Endothelial cell of umbilical vein (primary cell): ENCODE measurements at regions not wholly inside any gene's neighbourhood (a gene's known extent, or its start where the extent isn't known, plus 50 kb on each side); places are given as distances from the start of the nearest gene placed in this dataset.

Experiments
- BruUV-seq: library from RNA; stranded (reverse); fragments of 400-500 nt; replicated peaks from 2 replicates; lab custom pipeline; 2021; lab: Mats Ljungman, UMichigan
- CTCF ChIA-PET: fragments of 300-600, 350-600 bp; sonication (Branson Sonifier 250); formaldehyde crosslinking; loops from one replicate; lab custom pipeline; 2021; ENCODE audit warnings: antibody characterized with exemption, inconsistent platforms; lab: Charles Lee
- POLR2A ChIA-PET: fragments of 300-600, 350-600 bp; sonication (Branson Sonifier 250); formaldehyde crosslinking; loops from one replicate; lab custom pipeline; 2021; ENCODE audit warnings: antibody characterized with exemption, inconsistent platforms; lab: Charles Lee
- DNase-seq: peaks from one replicate; pipeline ENCODE4 v3.0.0-alpha.2; 2011; ENCODE audit warnings: low read depth, low spot score
- FAIRE-seq: peaks from 2 replicates; lab custom pipeline; 2011; peaks lifted over from hg19 to GRCh38; lab: Jason Lieb, UNC
- H2AFZ ChIP-seq: 2 replicates; pipeline ENCODE4 v1.6.0; 2012; ENCODE audit warnings: low read depth, low read length, control low read depth, inconsistent platforms
- H3K27ac ChIP-seq: 2 replicates; pipeline ENCODE4 v1.5.1; 2011; ENCODE audit warnings: low read depth, mild to moderate bottlenecking, control low read depth, low read length, moderate library complexity; ENCODE audit not compliant: insufficient read depth
- H3K27me3 ChIP-seq, 2 experiments: 2 replicates each; pipeline versions ENCODE4 v1.6.0 to v1.6.1; 2011; ENCODE audit warnings: low read length in 2 of 2, mixed read lengths in 1 of 2; ENCODE audit not compliant: control insufficient read depth in 2 of 2, insufficient read depth in 2 of 2
- H3K36me3 ChIP-seq, 2 experiments: 2 replicates in 1 of 2; 3 replicates in 1 of 2; pipeline ENCODE4 v1.5.1; 2011; ENCODE audit warnings: low read length in 2 of 2, mild to moderate bottlenecking in 1 of 2, moderate library complexity in 1 of 2; ENCODE audit not compliant: control insufficient read depth in 2 of 2, insufficient read depth in 2 of 2; ENCODE audit errors: extremely low read depth in 1 of 2
- H3K4me1 ChIP-seq: 3 replicates; pipeline ENCODE4 v1.5.1; 2011; ENCODE audit warnings: mild to moderate bottlenecking, low read length; ENCODE audit not compliant: control insufficient read depth, insufficient read depth; ENCODE audit errors: extremely low read depth
- H3K4me2 ChIP-seq: 2 replicates; pipeline ENCODE4 v1.6.1; 2011; ENCODE audit warnings: low read length, control low read depth, mixed read lengths; ENCODE audit not compliant: insufficient read depth
- H3K4me3 ChIP-seq, 3 experiments: fragments of 200-600 bp in 1 of 3; sonication (generic), shearing (Covaris generic) in 1 of 3; replicated peaks in 1 of 3; 2 replicates each; pipeline ENCODE4 v1.5.1; 2011 to 2016; ENCODE audit warnings: control low read depth in 3 of 3, low read length in 3 of 3, mild to moderate bottlenecking in 2 of 3, inconsistent platforms in 1 of 3, low read depth in 1 of 3, moderate library complexity in 1 of 3; ENCODE audit not compliant: insufficient read depth in 1 of 3
- H3K79me2 ChIP-seq: 2 replicates; pipeline ENCODE4 v1.6.0; 2012; ENCODE audit warnings: low read length, inconsistent platforms; ENCODE audit not compliant: control insufficient read depth, insufficient read depth
- H3K9ac ChIP-seq: replicated peaks from 2 replicates; pipeline ENCODE3; 2011; ENCODE audit warnings: low read length, control low read depth; ENCODE audit not compliant: insufficient read depth; ENCODE audit errors: extremely low read depth
- H3K9me1 ChIP-seq: replicated peaks from 3 replicates; pipeline ENCODE4 v1.6.0; 2011; ENCODE audit warnings: mild to moderate bottlenecking, low read length; ENCODE audit not compliant: control insufficient read depth, insufficient read depth; ENCODE audit errors: extremely low read depth
- H3K9me3 ChIP-seq: replicated peaks from 2 replicates; pipeline ENCODE4 v1.5.1; 2012; ENCODE audit warnings: low read length, inconsistent platforms; ENCODE audit not compliant: control insufficient read depth, insufficient read depth
- H4K20me1 ChIP-seq: replicated peaks from 2 replicates; pipeline ENCODE3; 2011; ENCODE audit warnings: mild to moderate bottlenecking, low read length; ENCODE audit not compliant: control insufficient read depth, insufficient read depth; ENCODE audit errors: extremely low read depth
- EZH2 ChIP-seq: IDR thresholded peaks from 2 replicates; pipeline ENCODE4 v1.6.1; 2012; ENCODE audit warnings: borderline replicate concordance, low read depth, mild to moderate bottlenecking, moderate library complexity, low read length, inconsistent platforms; ENCODE audit not compliant: severe bottlenecking
- FOS ChIP-seq: IDR thresholded peaks from 2 replicates; pipeline ENCODE4 v1.6.1; 2011; ENCODE audit warnings: mild to moderate bottlenecking, low read length, moderate library complexity, borderline replicate concordance; ENCODE audit not compliant: insufficient read depth
- GATA2 ChIP-seq: IDR thresholded peaks from 2 replicates; pipeline ENCODE4 v1.7.0; 2011; ENCODE audit warnings: low read depth, mild to moderate bottlenecking, moderate library complexity, mixed read lengths, low read length; ENCODE audit not compliant: insufficient read length, insufficient read depth
- JUN ChIP-seq: IDR thresholded peaks from 2 replicates; pipeline ENCODE4 v1.6.1; 2011; ENCODE audit warnings: borderline replicate concordance, low read depth; ENCODE audit not compliant: insufficient read length, insufficient read depth
- MYC ChIP-seq: IDR thresholded peaks from one replicate; pipeline ENCODE4 v1.6.1; 2011; ENCODE audit warnings: mild to moderate bottlenecking, low read depth, low read length
- POLR2A ChIP-seq: IDR thresholded peaks from 2 replicates; pipeline ENCODE4 v1.6.1; 2012; ENCODE audit warnings: low read depth, mild to moderate bottlenecking, control low read depth, low read length
- POLR2AphosphoS5 ChIP-seq: IDR thresholded peaks from 2 replicates; pipeline ENCODE4 v1.6.1; 2012; ENCODE audit warnings: low read depth, mild to moderate bottlenecking, control low read depth, low read length, moderate library complexity; ENCODE audit not compliant: insufficient read depth
- dilution Hi-C: fragments of 300-500 bp; cut with MboI; formaldehyde crosslinking; loops from one replicate; pipeline ENCODE4 v1.15.0; 2019; ENCODE audit warnings: low sequenced_read_pairs; ENCODE audit not compliant: extremely low pct_ligation_motif_present
- intact Hi-C: fragments of 100-400 bp; cut with micrococcal nuclease; formaldehyde crosslinking; loops from one replicate; pipeline ENCODE4 v1.10.0; 2022
- TF ChIP-seq, protein P1 (sequence below): IDR thresholded peaks from 2 replicates; pipeline ENCODE4 v1.6.1; 2011; ENCODE audit not compliant: insufficient read depth, insufficient read length
- TF ChIP-seq, protein P2 (sequence below), 2 donors: IDR thresholded peaks; 1 replicate in 1 of 2; 2 replicates in 1 of 2; pipeline ENCODE4 v1.5.1; 2011; ENCODE audit warnings: low read length in 2 of 2, mild to moderate bottlenecking in 2 of 2, moderate library complexity in 2 of 2, control low read depth in 1 of 2, inconsistent platforms in 1 of 2, low read depth in 1 of 2; ENCODE audit not compliant: insufficient read depth in 1 of 2; ENCODE audit errors: extremely low read depth in 1 of 2

DNA sequence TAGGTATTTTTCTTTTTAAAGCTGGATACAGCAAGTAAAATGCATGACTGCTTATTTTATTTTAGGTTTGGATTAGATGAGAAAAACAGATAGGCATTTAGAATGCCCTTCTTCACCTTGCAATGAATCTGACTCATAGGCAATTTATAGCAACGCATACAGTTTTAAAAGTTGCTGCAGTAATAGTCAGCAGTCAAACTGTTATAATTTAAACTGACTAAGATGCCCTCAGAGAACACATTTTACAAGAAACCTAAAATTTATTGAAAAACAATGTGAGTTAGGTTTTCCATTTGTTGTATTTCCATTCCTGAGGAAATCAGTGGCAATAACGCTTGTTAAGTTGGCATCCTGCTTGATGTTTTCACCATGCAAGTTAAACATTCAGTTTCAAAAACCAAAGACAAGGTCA, 1128.2 kb upstream of the PCDH9 start:
- FAIRE-seq (no peak), DNase-seq (no peak)
- H3K9me3 ChIP-seq, result no peaks in the 10 kb centered on the region
- no peak overlapping the region for H3K27ac ChIP-seq
- TF ChIP-seq POLR2AphosphoS5, result no peak
- no peak for TF ChIP-seq EZH2
- TF ChIP-seq POLR2A, result no peak
- TF ChIP-seq, protein P1, sequence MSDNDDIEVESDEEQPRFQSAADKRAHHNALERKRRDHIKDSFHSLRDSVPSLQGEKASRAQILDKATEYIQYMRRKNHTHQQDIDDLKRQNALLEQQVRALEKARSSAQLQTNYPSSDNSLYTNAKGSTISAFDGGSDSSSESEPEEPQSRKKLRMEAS, result no peak
- no peak for TF ChIP-seq JUN
- no peak for TF ChIP-seq GATA2
- TF ChIP-seq, protein P2, sequence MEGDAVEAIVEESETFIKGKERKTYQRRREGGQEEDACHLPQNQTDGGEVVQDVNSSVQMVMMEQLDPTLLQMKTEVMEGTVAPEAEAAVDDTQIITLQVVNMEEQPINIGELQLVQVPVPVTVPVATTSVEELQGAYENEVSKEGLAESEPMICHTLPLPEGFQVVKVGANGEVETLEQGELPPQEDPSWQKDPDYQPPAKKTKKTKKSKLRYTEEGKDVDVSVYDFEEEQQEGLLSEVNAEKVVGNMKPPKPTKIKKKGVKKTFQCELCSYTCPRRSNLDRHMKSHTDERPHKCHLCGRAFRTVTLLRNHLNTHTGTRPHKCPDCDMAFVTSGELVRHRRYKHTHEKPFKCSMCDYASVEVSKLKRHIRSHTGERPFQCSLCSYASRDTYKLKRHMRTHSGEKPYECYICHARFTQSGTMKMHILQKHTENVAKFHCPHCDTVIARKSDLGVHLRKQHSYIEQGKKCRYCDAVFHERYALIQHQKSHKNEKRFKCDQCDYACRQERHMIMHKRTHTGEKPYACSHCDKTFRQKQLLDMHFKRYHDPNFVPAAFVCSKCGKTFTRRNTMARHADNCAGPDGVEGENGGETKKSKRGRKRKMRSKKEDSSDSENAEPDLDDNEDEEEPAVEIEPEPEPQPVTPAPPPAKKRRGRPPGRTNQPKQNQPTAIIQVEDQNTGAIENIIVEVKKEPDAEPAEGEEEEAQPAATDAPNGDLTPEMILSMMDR (IDR thresholded peaks at IDR 0.05; ENCODE audit: extremely low read depth in 1 of 2, insufficient read depth in 1 of 2, low read depth in 1 of 2, low read length in 2 of 2), result no peak
- H4K20me1 ChIP-seq, result no peaks in the 10 kb centered on the region
- no peak overlapping the region for H3K4me2 ChIP-seq
- no peak overlapping the region for H2AFZ ChIP-seq
- H3K27me3 ChIP-seq, result no peaks in the 10 kb centered on the region
- no peaks in the 10 kb centered on the region for H3K9me1 ChIP-seq
- ChIA-PET CTCF (no interaction called here), POLR2A (no interaction called here)
- no peaks in the 10 kb centered on the region for H3K36me3 ChIP-seq
- no peaks in the 10 kb centered on the region for H3K79me2 ChIP-seq
- H3K9ac ChIP-seq, result no peak overlapping the region
- dilution Hi-C loops (no loop called here), intact Hi-C loops (no loop called here)
- H3K4me3 ChIP-seq, result no peak overlapping the region
- no peaks in the 10 kb centered on the region for H3K4me1 ChIP-seq
- no TSS peak for BruUV-seq

DNA sequence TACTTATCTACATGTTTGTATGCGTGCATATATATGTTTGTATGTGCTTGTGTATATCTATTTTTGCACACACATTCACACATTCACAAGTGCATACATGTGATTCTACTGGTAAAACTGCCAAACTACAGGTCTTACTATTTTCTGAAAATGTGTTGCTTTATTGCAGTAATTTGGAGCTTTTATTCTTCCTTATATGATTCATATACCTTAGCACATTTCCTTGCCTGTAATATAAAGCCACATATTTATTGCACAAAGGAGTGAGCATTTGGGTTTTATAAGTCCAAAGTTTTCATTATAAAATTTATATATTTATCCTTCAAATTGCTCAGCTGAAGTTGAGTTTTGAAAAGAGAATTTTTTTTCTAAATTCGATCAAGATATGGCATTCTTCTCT, 1120.4 kb upstream of the PCDH9 start:
- Histone ChIP-seq H3K9ac (no peak overlapping the region), H3K36me3 (no peaks in the 10 kb centered on the region), H3K79me2 (no peaks in the 10 kb centered on the region), H3K27me3 (no peaks in the 10 kb centered on the region), H3K4me2 (no peak overlapping the region), H3K27ac (no peak overlapping the region), H3K4me3 (no peak overlapping the region), H4K20me1 (no peaks in the 10 kb centered on the region), H3K9me1 (no peaks in the 10 kb centered on the region), H3K4me1 (no peaks in the 10 kb centered on the region), H3K9me3 (no peaks in the 10 kb centered on the region), H2AFZ (no peak overlapping the region)
- no peak for TF ChIP-seq MYC
- TF ChIP-seq EZH2, result no peak
- no peak for TF ChIP-seq JUN
- no peak for TF ChIP-seq POLR2AphosphoS5
- TF ChIP-seq GATA2, result no peak
- no peak for TF ChIP-seq FOS
- TF ChIP-seq, protein P2 (IDR thresholded peaks at IDR 0.05; ENCODE audit: extremely low read depth in 1 of 2, insufficient read depth in 1 of 2, low read depth in 1 of 2, low read length in 2 of 2), result no peak
- intact Hi-C loops (no loop called here), dilution Hi-C loops (no loop called here)
- ChIA-PET CTCF (no interaction called here), POLR2A (no interaction called here)
- FAIRE-seq (no peak), DNase-seq (no peak)
- BruUV-seq, result no TSS peak
